Esophagus squamous epithelium (tissue), 4 donors: ENCODE measurements at regions not wholly inside any gene's neighbourhood (a gene's known extent, or its start where the extent isn't known, plus 50 kb on each side); places are given as distances from the start of the nearest gene placed in this dataset.

Experiments
- CTCF ChIP-seq, 6 experiments: fragments of 450-650 bp in 4 of 6; fragments of 200-600 bp in 2 of 6; sonication (generic) in 2 of 6; IDR thresholded peaks; one replicate each; pipeline ENCODE4 v1.5.1; 2016 to 2019; ENCODE audit warnings: antibody characterized with exemption in 6 of 6, mild to moderate bottlenecking in 4 of 6, moderate library complexity in 4 of 6
- POLR2A ChIP-seq, 4 donors: fragments of 450-650 bp; IDR thresholded peaks; one replicate each; pipeline ENCODE4 v1.6.1; 2017; ENCODE audit warnings: antibody characterized with exemption in 4 of 4, mild to moderate bottlenecking in 4 of 4, moderate library complexity in 3 of 4

GRCh38 chr10:78614267-78614666, 454.5 kb upstream of the ZMIZ1 start:
- no peak for TF ChIP-seq CTCF (IDR thresholded peaks at IDR 0.05)
- no peak for TF ChIP-seq POLR2A (IDR thresholded peaks at IDR 0.05)
